Panc1 (cell line): ENCODE measurements at regions not wholly inside any gene's neighbourhood (a gene's known extent, or its start where the extent isn't known, plus 50 kb on each side); places are given as distances from the start of the nearest gene placed in this dataset.

Source experiments
- CTCF ChIP-seq: fragments of 450-650 bp; IDR thresholded peaks from 2 replicates; pipeline ENCODE4 v1.5.1; 2017; ENCODE audit warnings: mild to moderate bottlenecking
- POLR2AphosphoS5 ChIP-seq: IDR thresholded peaks from 2 replicates; pipeline ENCODE4 v1.6.1; 2012; ENCODE audit warnings: mild to moderate bottlenecking, low read depth, low read length, moderate library complexity

GRCh38 chr5:167812871-167813270, 478.6 kb upstream of the WWC1 start:
- TF ChIP-seq CTCF (no peak), POLR2AphosphoS5 (no peak)
